ENCODE measurements at regions not wholly inside any gene's neighbourhood (a gene's known extent, or its start where the extent isn't known, plus 50 kb on each side); places are given as distances from the start of the nearest gene placed in this dataset.
"Not testable (repeated sequence)": the region's sequence is repeated elsewhere in the genome, so short reads cannot be mapped to it uniquely, and the experiment has no call there.

GRCh38 chr4:127491571-127491970 is 141.2 kb upstream of the INTU start:
- no peaks in the 10 kb centered on the region for H3K27me3 ChIP-seq (ENCODE audit: control insufficient read depth in 2 of 2, insufficient read depth in 2 of 2, low read length in 2 of 2)
- no peaks in the 10 kb centered on the region for H3K4me1 ChIP-seq (ENCODE audit: control insufficient read depth, extremely low read depth, insufficient read depth, low read length)
- no peaks in the 10 kb centered on the region for H3K9me3 ChIP-seq (replicated peaks; ENCODE audit: control insufficient read depth, insufficient read depth, low read length)
- ChIA-PET POLR2A (no interaction called here), CTCF (no interaction called here)
- H3K9ac ChIP-seq (replicated peaks; ENCODE audit: extremely low read depth, insufficient read depth, low read length): no peak overlapping the region
- H3K36me3 ChIP-seq (ENCODE audit: control insufficient read depth in 2 of 2, extremely low read depth in 1 of 2, insufficient read depth in 2 of 2, low read length in 2 of 2): no peaks in the 10 kb centered on the region
- no peak overlapping the region for H3K4me3 ChIP-seq (replicated peaks in 1 of 3; ENCODE audit: insufficient read depth in 1 of 3, low read depth in 1 of 3, low read length in 3 of 3)
- H3K79me2 ChIP-seq (ENCODE audit: control insufficient read depth, insufficient read depth, low read length): no peaks in the 10 kb centered on the region
- no peak overlapping the region for H2AFZ ChIP-seq (ENCODE audit: low read depth, low read length)
- BruUV-seq (replicated peaks): no TSS peak
- intact Hi-C loops (cut with micrococcal nuclease): no loop called here
- dilution Hi-C loops (cut with MboI; ENCODE audit: extremely low pct_ligation_motif_present, low sequenced_read_pairs): no loop called here
- DNase-seq (ENCODE audit: low read depth, low spot score) (no peak), FAIRE-seq (no peak)
- no peak overlapping the region for H3K4me2 ChIP-seq (ENCODE audit: insufficient read depth, low read length)
- no peaks in the 10 kb centered on the region for H3K9me1 ChIP-seq (replicated peaks; ENCODE audit: control insufficient read depth, extremely low read depth, insufficient read depth, low read length)
- no peak for TF ChIP-seq MAX (IDR thresholded peaks at IDR 0.05; ENCODE audit: insufficient read depth, insufficient read length)
- TF ChIP-seq JUN (IDR thresholded peaks at IDR 0.05; ENCODE audit: borderline replicate concordance, insufficient read depth, insufficient read length, low read depth): no peak
- no peak for TF ChIP-seq FOS (IDR thresholded peaks at IDR 0.05; ENCODE audit: borderline replicate concordance, insufficient read depth, low read length)
- TF ChIP-seq GATA2 (IDR thresholded peaks at IDR 0.05; ENCODE audit: insufficient read depth, insufficient read length, low read depth, low read length): no peak
- no peak for TF ChIP-seq POLR2AphosphoS5 (IDR thresholded peaks at IDR 0.05; ENCODE audit: insufficient read depth, low read depth, low read length)
- no peak overlapping the region for H3K27ac ChIP-seq (ENCODE audit: insufficient read depth, low read depth, low read length)
- H4K20me1 ChIP-seq (replicated peaks; ENCODE audit: control insufficient read depth, extremely low read depth, insufficient read depth, low read length): no peaks in the 10 kb centered on the region

GRCh38 chr4:127496875-127497274 is 135.9 kb upstream of the INTU start:
- H3K4me2 ChIP-seq (ENCODE audit: insufficient read depth, low read length); POLR2A ChIA-PET; H3K4me1 ChIP-seq (ENCODE audit: control insufficient read depth, extremely low read depth, insufficient read depth, low read length); H3K9me3 ChIP-seq (replicated peaks; ENCODE audit: control insufficient read depth, insufficient read depth, low read length); CTCF ChIA-PET; H4K20me1 ChIP-seq (replicated peaks; ENCODE audit: control insufficient read depth, extremely low read depth, insufficient read depth, low read length); H3K9ac ChIP-seq (replicated peaks; ENCODE audit: extremely low read depth, insufficient read depth, low read length); H3K27ac ChIP-seq (ENCODE audit: insufficient read depth, low read depth, low read length); H3K4me3 ChIP-seq (replicated peaks in 1 of 3; ENCODE audit: insufficient read depth in 1 of 3, low read depth in 1 of 3, low read length in 3 of 3); FAIRE-seq; BruUV-seq (replicated peaks); dilution Hi-C loops (cut with MboI; ENCODE audit: extremely low pct_ligation_motif_present, low sequenced_read_pairs); H3K27me3 ChIP-seq (ENCODE audit: control insufficient read depth in 2 of 2, insufficient read depth in 2 of 2, low read length in 2 of 2); H2AFZ ChIP-seq (ENCODE audit: low read depth, low read length); H3K36me3 ChIP-seq (ENCODE audit: control insufficient read depth in 2 of 2, extremely low read depth in 1 of 2, insufficient read depth in 2 of 2, low read length in 2 of 2); H3K9me1 ChIP-seq (replicated peaks; ENCODE audit: control insufficient read depth, extremely low read depth, insufficient read depth, low read length); intact Hi-C loops (cut with micrococcal nuclease); H3K79me2 ChIP-seq (ENCODE audit: control insufficient read depth, insufficient read depth, low read length); DNase-seq (ENCODE audit: low read depth, low spot score): not testable (repeated sequence)
